HepG2 (cell line): ENCODE measurements at regions not wholly inside any gene's neighbourhood (a gene's known extent, or its start where the extent isn't known, plus 50 kb on each side); places are given as distances from the start of the nearest gene placed in this dataset.

Experiments
- BRF2 ChIP-seq: sonication (generic); formaldehyde crosslinking; IDR thresholded peaks from 2 replicates; pipeline ENCODE4 v1.8.1; 2022; ENCODE audit warnings: mild to moderate bottlenecking, missing genetic modification reagents
- HNF4A ChIP-seq: sonication (generic); formaldehyde crosslinking; IDR thresholded peaks from 2 replicates; pipeline ENCODE4 v1.4.0; 2020; ENCODE audit warnings: missing genetic modification reagents
- HNRNPK ChIP-seq: fragments of 200-400 bp; formaldehyde crosslinking; IDR thresholded peaks from 2 replicates; pipeline ENCODE4 v1.6.1; 2018; ENCODE audit warnings: low read length, low read depth, moderate library complexity, mild to moderate bottlenecking; ENCODE audit not compliant: poor library complexity, severe bottlenecking
- MTERF4 ChIP-seq: sonication (generic); formaldehyde crosslinking; IDR thresholded peaks from 2 replicates; pipeline ENCODE4 v1.8.0; 2023; ENCODE audit warnings: mild to moderate bottlenecking, missing genetic modification reagents
- ZNF83 ChIP-seq: sonication (generic); formaldehyde crosslinking; IDR thresholded peaks from 2 replicates; pipeline ENCODE4 v1.4.0; 2020; ENCODE audit warnings: missing genetic modification reagents, mild to moderate bottlenecking, borderline replicate concordance
- ZSCAN20 ChIP-seq: sonication (generic); formaldehyde crosslinking; IDR thresholded peaks from 2 replicates; pipeline ENCODE4 v1.4.0; 2020; ENCODE audit warnings: missing genetic modification reagents, mild to moderate bottlenecking, borderline replicate concordance

- TF ChIP-seq ZNF83 (CRISPR knock-in tag) (no peak), BRF2 (no peak), HNF4A (CRISPR knock-in tag) (no peak), HNRNPK (no peak), ZSCAN20 (CRISPR knock-in tag) (no peak), MTERF4 (CRISPR knock-in tag) (no peak)
These were observed 167.8 kb upstream of the APCDD1 start for GRCh38 chr18:10286580-10287150.
